ENCODE measurements at regions not wholly inside any gene's neighbourhood (a gene's known extent, or its start where the extent isn't known, plus 50 kb on each side); places are given as distances from the start of the nearest gene placed in this dataset.

DNA sequence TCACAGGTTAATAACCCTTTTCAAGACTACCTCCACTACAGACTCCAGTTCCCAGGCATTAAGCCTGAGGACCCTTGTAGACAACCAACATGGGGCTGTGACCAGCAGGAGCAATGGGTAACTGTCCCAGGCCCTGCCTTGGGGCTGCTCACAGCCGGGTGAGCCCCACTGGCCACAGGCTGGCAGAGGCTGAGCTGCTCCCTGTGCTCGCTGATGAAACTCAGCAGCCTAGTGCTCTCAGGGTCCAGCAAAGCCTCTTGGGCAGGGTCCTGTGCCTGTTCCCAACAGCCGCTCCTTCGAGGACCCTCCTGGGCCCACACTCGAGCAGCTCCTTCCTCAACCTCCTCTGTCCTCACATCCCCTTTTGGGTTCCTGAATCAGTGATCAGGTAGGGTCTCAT lies 99.8 kb downstream of the VPREB1 start:
- no peak overlapping the region for H3K27ac ChIP-seq (ENCODE audit: low read depth in 1 of 2, low read length in 1 of 2)
- TF ChIP-seq, protein P1, sequence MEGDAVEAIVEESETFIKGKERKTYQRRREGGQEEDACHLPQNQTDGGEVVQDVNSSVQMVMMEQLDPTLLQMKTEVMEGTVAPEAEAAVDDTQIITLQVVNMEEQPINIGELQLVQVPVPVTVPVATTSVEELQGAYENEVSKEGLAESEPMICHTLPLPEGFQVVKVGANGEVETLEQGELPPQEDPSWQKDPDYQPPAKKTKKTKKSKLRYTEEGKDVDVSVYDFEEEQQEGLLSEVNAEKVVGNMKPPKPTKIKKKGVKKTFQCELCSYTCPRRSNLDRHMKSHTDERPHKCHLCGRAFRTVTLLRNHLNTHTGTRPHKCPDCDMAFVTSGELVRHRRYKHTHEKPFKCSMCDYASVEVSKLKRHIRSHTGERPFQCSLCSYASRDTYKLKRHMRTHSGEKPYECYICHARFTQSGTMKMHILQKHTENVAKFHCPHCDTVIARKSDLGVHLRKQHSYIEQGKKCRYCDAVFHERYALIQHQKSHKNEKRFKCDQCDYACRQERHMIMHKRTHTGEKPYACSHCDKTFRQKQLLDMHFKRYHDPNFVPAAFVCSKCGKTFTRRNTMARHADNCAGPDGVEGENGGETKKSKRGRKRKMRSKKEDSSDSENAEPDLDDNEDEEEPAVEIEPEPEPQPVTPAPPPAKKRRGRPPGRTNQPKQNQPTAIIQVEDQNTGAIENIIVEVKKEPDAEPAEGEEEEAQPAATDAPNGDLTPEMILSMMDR (IDR thresholded peaks at IDR 0.05; ENCODE audit: control extremely low read depth, extremely low read depth), result no peak
- no peak for ATAC-seq (ENCODE audit: insufficient read depth, low FRiP score)

GRCh38 chr22:22345781-22346180 lies 101.2 kb downstream of the VPREB1 start:
- WGBS, 2 donors, result 84 to 89% methylated on average over 5 of the region's 5 CpGs
- H3K4me3 ChIP-seq, result no peak overlapping the region
- peaks cover 0 to 4% (median 0%) of the 10 kb centered on the region in 4 donors for H3K9me3 ChIP-seq (ENCODE audit: control insufficient read depth in 4 of 4, insufficient read depth in 3 of 4, low read length in 3 of 4)
- H3K9ac ChIP-seq (ENCODE audit: insufficient read depth in 1 of 2, low read length in 2 of 2), result no peak overlapping the region
- no peak for DNase-seq
- H3K27ac ChIP-seq (ENCODE audit: low read depth in 1 of 2, low read length in 1 of 2), result no peak overlapping the region
- H3K27me3 ChIP-seq (ENCODE audit: control insufficient read depth in 3 of 3, insufficient read depth in 3 of 3, low read length in 2 of 3), result peaks cover 0 to 12% (median 2%) of the 10 kb centered on the region in 3 donors
- no peak for ATAC-seq (ENCODE audit: insufficient read depth, low FRiP score)
- H3K36me3 ChIP-seq (ENCODE audit: control insufficient read depth in 4 of 4, insufficient read depth in 4 of 4, low read length in 4 of 4), result no peaks in the 10 kb centered on the region
- TF ChIP-seq, protein P1 (IDR thresholded peaks at IDR 0.05; ENCODE audit: control extremely low read depth, extremely low read depth), result no peak
- no peaks in the 10 kb centered on the region for H3K4me1 ChIP-seq (ENCODE audit: control insufficient read depth in 5 of 5, insufficient read depth in 5 of 5, low read length in 5 of 5)

More for the DNA sequence above, 99.8 kb downstream of the VPREB1 start:
- DNase-seq, result no peak
- H3K9me3 ChIP-seq (ENCODE audit: control insufficient read depth in 4 of 4, insufficient read depth in 3 of 4, low read length in 3 of 4), result peaks cover 0 to 4% (median 0%) of the 10 kb centered on the region in 4 donors
- no peaks in the 10 kb centered on the region for H3K4me1 ChIP-seq (ENCODE audit: control insufficient read depth in 5 of 5, insufficient read depth in 5 of 5, low read length in 5 of 5)
- H3K9ac ChIP-seq (ENCODE audit: insufficient read depth in 1 of 2, low read length in 2 of 2), result no peak overlapping the region
- no peak overlapping the region for H3K4me3 ChIP-seq
- H3K36me3 ChIP-seq (ENCODE audit: control insufficient read depth in 4 of 4, insufficient read depth in 4 of 4, low read length in 4 of 4), result no peaks in the 10 kb centered on the region
- H3K27me3 ChIP-seq (ENCODE audit: control insufficient read depth in 3 of 3, insufficient read depth in 3 of 3, low read length in 2 of 3), result peaks cover 0 to 16% (median 2%) of the 10 kb centered on the region in 3 donors
- 72 to 83% methylated on average over 5 of the region's 5 CpGs for WGBS, 2 donors

DNA sequence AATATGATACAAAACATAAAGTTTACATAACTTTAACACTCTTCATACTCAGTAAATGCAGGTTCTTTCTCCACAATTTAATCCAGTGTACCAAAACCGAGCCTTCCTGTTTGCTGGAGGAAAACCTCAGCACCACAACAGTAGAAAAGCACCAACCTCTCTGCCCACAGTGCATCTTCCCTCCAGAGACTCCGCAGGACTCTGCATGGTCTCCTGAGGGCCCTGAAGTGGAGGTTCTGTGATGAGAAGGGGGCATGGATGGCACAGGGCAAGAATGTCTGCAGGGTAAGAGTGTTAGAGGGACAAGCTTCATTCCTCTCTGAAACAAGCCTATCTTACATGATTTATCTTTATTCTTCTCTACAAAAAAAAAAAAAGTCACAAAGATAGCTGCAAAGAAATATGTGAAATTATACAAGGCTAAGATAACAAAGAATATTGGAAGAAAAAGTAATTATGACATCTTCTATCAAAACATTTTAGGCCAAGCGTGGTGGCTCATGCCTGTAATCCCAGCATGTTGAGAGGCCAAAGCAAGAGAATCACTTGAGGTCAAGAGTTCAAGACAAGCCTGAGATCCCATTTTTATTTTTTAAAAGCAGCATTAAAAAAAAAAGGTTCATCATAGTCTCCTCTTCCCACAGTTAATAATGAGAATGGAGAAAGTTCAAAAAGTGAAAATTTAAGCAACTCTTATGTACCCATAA lies 102.0 kb downstream of the VPREB1 start:
- H3K36me3 ChIP-seq (ENCODE audit: control insufficient read depth in 4 of 4, insufficient read depth in 4 of 4, low read length in 4 of 4), result no peaks in the 10 kb centered on the region
- DNase-seq (no peak), ATAC-seq (ENCODE audit: insufficient read depth, low FRiP score) (no peak)
- TF ChIP-seq, protein P1 (IDR thresholded peaks at IDR 0.05; ENCODE audit: control extremely low read depth, extremely low read depth), result no peak
- H3K9ac ChIP-seq (ENCODE audit: insufficient read depth in 1 of 2, low read length in 2 of 2), result no peak overlapping the region
- peaks cover 0 to 4% (median 0%) of the 10 kb centered on the region in 4 donors for H3K9me3 ChIP-seq (ENCODE audit: control insufficient read depth in 4 of 4, insufficient read depth in 3 of 4, low read length in 3 of 4)
- no peak overlapping the region for H3K27ac ChIP-seq (ENCODE audit: low read depth in 1 of 2, low read length in 1 of 2)
- no peak overlapping the region for H3K4me3 ChIP-seq
- H3K27me3 ChIP-seq (ENCODE audit: control insufficient read depth in 3 of 3, insufficient read depth in 3 of 3, low read length in 2 of 3), result peaks cover 0 to 10% (median 2%) of the 10 kb centered on the region in 3 donors
- no peaks in the 10 kb centered on the region for H3K4me1 ChIP-seq (ENCODE audit: control insufficient read depth in 5 of 5, insufficient read depth in 5 of 5, low read length in 5 of 5)
- 50 to 60% methylated on average over 3 of the region's 3 CpGs for WGBS, 2 donors
